A673 (cell line): ENCODE measurements at regions not wholly inside any gene's neighbourhood (a gene's known extent, or its start where the extent isn't known, plus 50 kb on each side); places are given as distances from the start of the nearest gene placed in this dataset.

ENCODE experiments used
- BruUV-seq: library from RNA; stranded (reverse); fragments of 400-500 nt; replicated peaks from 2 replicates; lab custom pipeline; 2021; lab: Mats Ljungman, UMichigan
- CTCF ChIA-PET: fragments of 300-600 bp; sonication (Branson Sonifier 250); formaldehyde crosslinking; loops from one replicate; lab custom pipeline; 2022; ENCODE audit warnings: antibody characterized with exemption; lab: Charles Lee
- POLR2A ChIA-PET: fragments of 300-600 bp; sonication (Branson Sonifier 250); formaldehyde crosslinking; loops from one replicate; lab custom pipeline; 2022; ENCODE audit warnings: antibody characterized with exemption; ENCODE audit not compliant: low non-redundant PET; lab: Charles Lee
- DNase-seq: peaks from one replicate; pipeline ENCODE4 v3.0.0-alpha.2; 2015; ENCODE audit warnings: low spot score
- H3K27ac ChIP-seq: fragments of 200-600 bp; sonication (generic); 2 replicates; pipeline ENCODE4 v1.5.1; 2016; ENCODE audit warnings: mixed run types, low read depth, mild to moderate bottlenecking, mixed read lengths, antibody characterized with exemption, low read length; ENCODE audit not compliant: poor library complexity, severe bottlenecking
- H3K27me3 ChIP-seq: fragments of 200-600 bp; sonication (generic); replicated peaks from 2 replicates; pipeline ENCODE4 v1.6.1; 2017; ENCODE audit warnings: mixed run types, low read depth, mild to moderate bottlenecking, mixed read lengths, antibody characterized with exemption, low read length; ENCODE audit not compliant: insufficient read depth, poor library complexity
- H3K36me3 ChIP-seq: fragments of 200-600 bp; sonication (generic); 2 replicates; pipeline ENCODE4 v1.6.1; 2016; ENCODE audit warnings: mixed run types, mild to moderate bottlenecking, mixed read lengths, antibody characterized with exemption, low read length; ENCODE audit not compliant: insufficient read depth, poor library complexity, severe bottlenecking
- H3K4me1 ChIP-seq: fragments of 200-600 bp; sonication (generic); 2 replicates; pipeline ENCODE4 v1.6.1; 2017; ENCODE audit warnings: mixed run types, mild to moderate bottlenecking, mixed read lengths, antibody characterized with exemption, low read length; ENCODE audit not compliant: insufficient read depth, poor library complexity, severe bottlenecking
- H3K4me3 ChIP-seq: fragments of 200-600 bp; sonication (generic); 2 replicates; pipeline ENCODE4 v1.5.1; 2016; ENCODE audit warnings: low read depth, mixed run types, mild to moderate bottlenecking, mixed read lengths, low read length; ENCODE audit not compliant: poor library complexity, severe bottlenecking
- H3K9me3 ChIP-seq: fragments of 200-600 bp; sonication (generic); 2 replicates; pipeline ENCODE4 v1.6.1; 2016; ENCODE audit warnings: mixed run types, low read depth, mild to moderate bottlenecking, mixed read lengths, antibody characterized with exemption, low read length; ENCODE audit not compliant: poor library complexity, severe bottlenecking
- EZH2 ChIP-seq: fragments of 200-600 bp; sonication (generic); IDR thresholded peaks from 2 replicates; pipeline ENCODE4 v1.6.1; 2017; ENCODE audit warnings: borderline replicate concordance, low read depth, mild to moderate bottlenecking, mixed read lengths, antibody characterized with exemption, low read length; ENCODE audit not compliant: poor library complexity, severe bottlenecking
- intact Hi-C: fragments of 100-400 bp; cut with micrococcal nuclease; formaldehyde crosslinking; loops from one replicate; pipeline ENCODE4 v1.10.0; 2022; ENCODE audit not compliant: unreplicated experiment
- TF ChIP-seq, protein P1 (sequence below): fragments of 300-800, 200-600 bp; sonication (generic); conservative IDR thresholded peaks from 2 replicates; pipeline ENCODE4 v1.5.1; 2017; ENCODE audit warnings: low read depth, mild to moderate bottlenecking, antibody characterized with exemption, low read length, moderate library complexity, mixed read lengths

DNA sequence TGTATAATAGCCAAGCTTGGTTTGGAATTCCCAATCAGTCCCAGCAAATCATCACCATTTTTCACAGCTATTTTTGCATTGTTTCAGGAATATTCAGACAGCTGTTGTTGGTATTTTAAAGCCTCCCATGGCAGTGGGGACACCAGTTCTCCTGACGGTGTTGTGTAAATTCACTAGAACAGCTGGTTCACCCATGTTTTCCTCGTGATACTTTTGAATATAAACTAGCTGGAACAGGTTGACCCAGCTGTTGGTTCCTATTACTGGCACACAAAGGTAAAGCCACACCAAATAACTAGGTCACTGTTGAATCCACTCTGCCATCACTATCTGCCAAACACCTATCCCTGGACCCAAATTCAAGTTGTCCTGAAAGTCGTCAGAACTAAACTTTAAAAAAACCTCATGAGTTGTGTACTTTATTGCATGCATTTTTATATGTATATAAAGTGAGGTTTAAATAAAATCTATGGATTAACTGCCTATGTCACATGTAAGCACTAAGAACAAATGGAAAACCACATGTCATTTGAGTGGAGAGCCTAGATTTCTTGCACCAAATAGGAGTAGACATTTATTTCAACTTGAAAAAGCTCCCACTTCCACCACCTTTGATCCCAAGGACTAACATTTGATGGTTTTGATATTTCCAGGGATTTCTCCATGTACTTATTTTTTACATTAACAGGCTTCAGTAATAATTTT, 121.9 kb upstream of the PIK3R1 start:
- Histone ChIP-seq H3K4me3 (no peak overlapping the region), H3K9me3 (no peaks in the 10 kb centered on the region), H3K27me3 (no peaks in the 10 kb centered on the region), H3K27ac (no peak overlapping the region), H3K36me3 (no peaks in the 10 kb centered on the region), H3K4me1 (no peaks in the 10 kb centered on the region)
- CTCF ChIA-PET: no interaction called here
- TF ChIP-seq EZH2: no peak
- TF ChIP-seq, protein P1, sequence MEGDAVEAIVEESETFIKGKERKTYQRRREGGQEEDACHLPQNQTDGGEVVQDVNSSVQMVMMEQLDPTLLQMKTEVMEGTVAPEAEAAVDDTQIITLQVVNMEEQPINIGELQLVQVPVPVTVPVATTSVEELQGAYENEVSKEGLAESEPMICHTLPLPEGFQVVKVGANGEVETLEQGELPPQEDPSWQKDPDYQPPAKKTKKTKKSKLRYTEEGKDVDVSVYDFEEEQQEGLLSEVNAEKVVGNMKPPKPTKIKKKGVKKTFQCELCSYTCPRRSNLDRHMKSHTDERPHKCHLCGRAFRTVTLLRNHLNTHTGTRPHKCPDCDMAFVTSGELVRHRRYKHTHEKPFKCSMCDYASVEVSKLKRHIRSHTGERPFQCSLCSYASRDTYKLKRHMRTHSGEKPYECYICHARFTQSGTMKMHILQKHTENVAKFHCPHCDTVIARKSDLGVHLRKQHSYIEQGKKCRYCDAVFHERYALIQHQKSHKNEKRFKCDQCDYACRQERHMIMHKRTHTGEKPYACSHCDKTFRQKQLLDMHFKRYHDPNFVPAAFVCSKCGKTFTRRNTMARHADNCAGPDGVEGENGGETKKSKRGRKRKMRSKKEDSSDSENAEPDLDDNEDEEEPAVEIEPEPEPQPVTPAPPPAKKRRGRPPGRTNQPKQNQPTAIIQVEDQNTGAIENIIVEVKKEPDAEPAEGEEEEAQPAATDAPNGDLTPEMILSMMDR: no peak
- intact Hi-C loops: no loop called here
- BruUV-seq: no TSS peak
- POLR2A ChIA-PET: no interaction called here
- no peak for DNase-seq

DNA sequence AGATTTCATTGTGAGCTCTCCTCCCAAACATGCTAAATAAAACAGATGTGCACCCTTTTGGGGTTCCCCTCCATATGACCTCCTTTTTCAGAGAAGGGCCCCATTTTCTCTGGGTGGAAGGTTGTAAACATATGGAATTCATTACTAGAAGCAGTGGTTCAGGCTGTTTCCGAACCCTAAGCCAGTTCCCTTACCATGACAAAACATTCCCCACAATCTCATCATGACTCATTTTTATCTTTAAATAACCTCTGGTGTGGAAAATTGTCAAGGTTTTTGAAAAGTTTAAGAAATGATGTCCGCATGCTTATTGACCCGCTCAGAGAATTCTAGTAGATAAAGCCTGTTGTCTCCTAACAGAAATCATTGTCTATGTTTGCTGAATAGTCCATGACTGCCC, 127.3 kb upstream of the PIK3R1 start:
- ChIA-PET CTCF (no interaction called here), POLR2A (no interaction called here)
- TF ChIP-seq EZH2: no peak
- TF ChIP-seq, protein P1: no peak
- no TSS peak for BruUV-seq
- intact Hi-C loops: no loop called here
- Histone ChIP-seq H3K4me3 (no peak overlapping the region), H3K4me1 (no peaks in the 10 kb centered on the region), H3K9me3 (no peaks in the 10 kb centered on the region), H3K36me3 (no peaks in the 10 kb centered on the region), H3K27me3 (no peaks in the 10 kb centered on the region), H3K27ac (no peak overlapping the region)
- DNase-seq: no peak

DNA sequence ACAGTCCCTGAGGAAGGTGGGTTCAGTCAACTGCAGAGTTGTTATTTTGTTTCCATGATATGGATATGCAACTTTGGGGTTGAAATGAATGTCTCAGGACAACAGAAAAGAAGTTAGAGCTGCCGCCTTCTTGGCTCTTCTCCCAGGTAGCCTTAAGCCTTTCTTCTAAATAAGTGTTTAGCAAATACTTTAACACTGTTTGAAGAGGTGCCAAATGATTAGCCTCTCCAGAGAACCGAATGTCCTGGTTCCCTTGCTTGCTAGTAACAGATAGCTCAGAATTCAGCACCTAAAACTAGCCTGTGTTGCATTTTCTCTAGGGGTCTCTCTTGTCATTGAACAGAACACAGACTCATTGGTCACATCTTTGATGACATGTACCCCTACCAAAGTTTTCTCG, 127.7 kb upstream of the PIK3R1 start:
- no peak for TF ChIP-seq EZH2
- TF ChIP-seq, protein P1: no peak
- CTCF ChIA-PET: no interaction called here
- no peak overlapping the region for H3K27ac ChIP-seq
- POLR2A ChIA-PET: no interaction called here
- DNase-seq: no peak
- no TSS peak for BruUV-seq
- H3K4me3 ChIP-seq: no peak overlapping the region
- H3K36me3 ChIP-seq: no peaks in the 10 kb centered on the region
- H3K9me3 ChIP-seq: no peaks in the 10 kb centered on the region
- no peaks in the 10 kb centered on the region for H3K4me1 ChIP-seq
- intact Hi-C loops: no loop called here
- no peaks in the 10 kb centered on the region for H3K27me3 ChIP-seq
